Islet precursor cell (in vitro differentiated cells): ENCODE measurements at regions not wholly inside any gene's neighbourhood (a gene's known extent, or its start where the extent isn't known, plus 50 kb on each side); places are given as distances from the start of the nearest gene placed in this dataset.
"Not testable (repeated sequence)": the region's sequence is repeated elsewhere in the genome, so short reads cannot be mapped to it uniquely, and the experiment has no call there.

ENCODE experiments used
- DNase-seq: peaks from one replicate; pipeline ENCODE4 v3.0.0-alpha.2; 2018

- DNase-seq: no peak
Measured at GRCh38 chr22:25492841-25493734, 71.4 kb upstream of the GRK3 start.

- DNase-seq: no peak
Measured at GRCh38 chr22:25493794-25494193, 70.7 kb upstream of the GRK3 start.

- DNase-seq: no peak
Measured at GRCh38 chr22:25494774-25495173, 69.7 kb upstream of the GRK3 start.

- DNase-seq: no peak
Measured at GRCh38 chr22:25495285-25495684, 69.2 kb upstream of the GRK3 start.

- no peak for DNase-seq
Measured at GRCh38 chr22:25496396-25497064, 67.9 kb upstream of the GRK3 start.

- no peak for DNase-seq
Measured at GRCh38 chr22:25497181-25497641, 67.3 kb upstream of the GRK3 start.

GRCh38 chr22:25497716-25498115 lies 66.8 kb upstream of the GRK3 start:
- DNase-seq: no peak

- not testable (repeated sequence) for DNase-seq
Measured at GRCh38 chr22:25500671-25501070, 63.8 kb upstream of the GRK3 start.

- not testable (repeated sequence) for DNase-seq
Measured at GRCh38 chr22:25504017-25504416, 60.5 kb upstream of the GRK3 start.

GRCh38 chr22:25508161-25508560 lies 56.3 kb upstream of the GRK3 start:
- no peak for DNase-seq

- DNase-seq: no peak
Measured at GRCh38 chr22:25508761-25509321, 55.6 kb upstream of the GRK3 start.

GRCh38 chr22:25509374-25509791 lies 55.1 kb upstream of the GRK3 start:
- DNase-seq: no peak

GRCh38 chr22:25510876-25511275 lies 53.6 kb upstream of the GRK3 start:
- no peak for DNase-seq

- no peak for DNase-seq
Measured at GRCh38 chr22:25511725-25512124, 52.8 kb upstream of the GRK3 start.

GRCh38 chr22:25514436-25515180 lies 49.9 kb upstream of the GRK3 start:
- peak; percentile 61 for DNase-seq
